B cell (primary cell): ENCODE measurements at regions not wholly inside any gene's neighbourhood (a gene's known extent, or its start where the extent isn't known, plus 50 kb on each side); places are given as distances from the start of the nearest gene placed in this dataset.
"Not testable (repeated sequence)": the region's sequence is repeated elsewhere in the genome, so short reads cannot be mapped to it uniquely, and the experiment has no call there.

Experiments
- ATAC-seq: fragments of 200-7000 bp; cut with Tn5 transposase; one replicate; pipeline ENCODE4 v1.10.0; 2021; ENCODE audit warnings: low read depth, mild to moderate bottlenecking, moderate number of reproducible peaks, moderate library complexity
- CTCF ChIA-PET: fragments of 350-600 bp; sonication (Branson Sonifier 250); formaldehyde crosslinking; loops from one replicate; lab custom pipeline; 2021; ENCODE audit warnings: antibody characterized with exemption, inconsistent platforms; lab: Charles Lee
- POLR2A ChIA-PET: fragments of 350-600 bp; sonication (Branson Sonifier 250); formaldehyde crosslinking; loops from one replicate; lab custom pipeline; 2021; ENCODE audit warnings: antibody characterized with exemption; lab: Charles Lee
- DNase-seq: peaks from one replicate; pipeline ENCODE4 v3.0.0; 2013
- H2AFZ ChIP-seq: 2 replicates; pipeline ENCODE4 v1.6.1; 2012; ENCODE audit warnings: mild to moderate bottlenecking, low read depth, low read length; ENCODE audit not compliant: insufficient read depth, poor library complexity, severe bottlenecking
- H3K27ac ChIP-seq, 2 donors: 1 replicate in 1 of 2; 2 replicates in 1 of 2; pipeline ENCODE4 v1.5.1; 2012 to 2013; ENCODE audit warnings: low read length in 2 of 2, mild to moderate bottlenecking in 2 of 2, moderate library complexity in 1 of 2
- H3K27me3 ChIP-seq, 4 experiments: fragments of 200-600 bp in 1 of 4; sonication (generic) in 1 of 4; replicated peaks in 1 of 4; 1 replicate in 2 of 4; 2 replicates in 2 of 4; pipeline versions ENCODE4 v1.6.1 to v1.7.0; 2013 to 2016; ENCODE audit warnings: low read length in 3 of 4, mild to moderate bottlenecking in 2 of 4, mixed read lengths in 1 of 4, moderate library complexity in 1 of 4; ENCODE audit not compliant: insufficient read depth in 4 of 4, control insufficient read depth in 3 of 4; ENCODE audit errors: control extremely low read depth in 1 of 4
- H3K36me3 ChIP-seq, 2 experiments: replicated peaks in 1 of 2; 1 replicate in 1 of 2; 2 replicates in 1 of 2; pipeline versions ENCODE4 v1.6.1 to v1.7.1; 2013; ENCODE audit warnings: low read length in 1 of 2; ENCODE audit not compliant: insufficient read depth in 2 of 2, control insufficient read depth in 1 of 2; ENCODE audit errors: control extremely low read depth in 1 of 2, extremely low read depth in 1 of 2
- H3K4me1 ChIP-seq, 2 donors: fragments of 200-600 bp in 1 of 2; sonication (generic) in 1 of 2; 1 replicate in 1 of 2; 2 replicates in 1 of 2; pipeline versions ENCODE4 v1.5.1 to v1.6.1; 2013 to 2017; ENCODE audit warnings: low read length in 2 of 2; ENCODE audit not compliant: control insufficient read depth in 2 of 2, insufficient read depth in 2 of 2
- H3K4me2 ChIP-seq: replicated peaks from 2 replicates; pipeline ENCODE3; 2012; ENCODE audit warnings: mild to moderate bottlenecking, low read depth, low read length; ENCODE audit not compliant: poor library complexity, severe bottlenecking
- H3K4me3 ChIP-seq, 5 experiments: fragments of 200-600 bp in 1 of 5; sonication (generic) in 1 of 5; 1 replicate in 3 of 5; 2 replicates in 2 of 5; pipeline versions ENCODE4 v1.5.1 to v1.7.0; 2011 to 2016; ENCODE audit warnings: low read length in 4 of 5, mild to moderate bottlenecking in 4 of 5, low read depth in 2 of 5, control low read depth in 1 of 5, moderate library complexity in 1 of 5; ENCODE audit not compliant: insufficient read depth in 1 of 5; ENCODE audit errors: control extremely low read depth in 1 of 5, extremely low read depth in 1 of 5
- H3K79me2 ChIP-seq: fragments of 200-600 bp; sonication (generic); one replicate; pipeline ENCODE4 v1.6.0; 2016; ENCODE audit warnings: low read length; ENCODE audit not compliant: control insufficient read depth, insufficient read depth
- H3K9ac ChIP-seq: fragments of 200-600 bp; sonication (generic); 2 replicates; pipeline ENCODE4 v1.6.1; 2017; ENCODE audit warnings: mild to moderate bottlenecking, low read length, moderate library complexity
- H3K9me3 ChIP-seq, 3 donors: one replicate each; pipeline versions ENCODE4 v1.6.1 to v1.7.1; 2013; ENCODE audit warnings: low read length in 2 of 3; ENCODE audit not compliant: control insufficient read depth in 2 of 3, insufficient read depth in 1 of 3; ENCODE audit errors: control extremely low read depth in 1 of 3
- H4K20me1 ChIP-seq: 2 replicates; pipeline ENCODE4 v1.6.0; 2012; ENCODE audit warnings: mild to moderate bottlenecking, low read length; ENCODE audit not compliant: insufficient read depth, control insufficient read depth, poor library complexity, severe bottlenecking
- H3K27ac Mint-ChIP-seq: one replicate; pipeline ENCODE4 v1.8.0; 2021; ENCODE audit warnings: mixed read lengths
- H3K27me3 Mint-ChIP-seq: one replicate; pipeline ENCODE4 v1.8.0; 2021; ENCODE audit warnings: mixed read lengths
- H3K4me1 Mint-ChIP-seq: one replicate; pipeline ENCODE4 v1.8.0; 2021; ENCODE audit warnings: mixed read lengths
- H3K4me3 Mint-ChIP-seq: one replicate; pipeline ENCODE4 v1.8.0; 2021; ENCODE audit warnings: mixed read lengths
- H3K9me3 Mint-ChIP-seq: one replicate; pipeline ENCODE4 v1.8.0; 2022; ENCODE audit warnings: mixed read lengths; ENCODE audit not compliant: insufficient read depth
- WGBS: methylation state at CpG from one replicate; pipeline ENCODE4 v1.1.5; 2013; ENCODE audit warnings: missing lambda C conversion rate; ENCODE audit not compliant: insufficient coverage; 5-methylcytosine and 5-hydroxymethylcytosine counted together
- intact Hi-C: fragments of 100-400 bp; cut with micrococcal nuclease; formaldehyde crosslinking; loops from one replicate; pipeline ENCODE4 v1.10.0; 2022

DNA sequence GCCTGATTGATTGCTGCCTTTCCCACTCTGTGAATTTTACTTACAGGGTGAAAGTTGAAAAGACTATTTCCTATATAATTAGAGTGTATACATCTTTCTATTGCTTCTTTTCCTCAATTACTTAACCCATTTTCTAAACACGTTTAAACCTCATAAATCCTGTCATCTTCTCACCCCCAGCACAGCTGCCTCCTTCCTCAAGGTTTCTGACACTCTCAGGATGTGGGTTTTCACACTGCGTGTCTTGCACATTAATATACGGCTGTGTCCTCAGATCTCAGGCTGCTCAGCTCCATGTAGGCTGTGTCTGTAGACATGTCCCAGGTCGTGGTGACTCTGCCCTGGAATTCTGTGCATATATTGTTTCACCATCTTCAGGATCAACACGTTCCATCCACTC is 97.6 kb upstream of the GOLGA6L6 start:
- H2AFZ ChIP-seq, H3K9ac ChIP-seq, POLR2A ChIA-PET, H3K27ac ChIP-seq, H3K4me2 ChIP-seq, H3K9me3 Mint-ChIP-seq, H3K9me3 ChIP-seq, DNase-seq, H3K4me1 Mint-ChIP-seq, H3K79me2 ChIP-seq, H4K20me1 ChIP-seq, H3K27ac Mint-ChIP-seq, H3K36me3 ChIP-seq, CTCF ChIA-PET, H3K4me1 ChIP-seq, H3K4me3 Mint-ChIP-seq, H3K27me3 ChIP-seq, H3K4me3 ChIP-seq, intact Hi-C loops, ATAC-seq: not testable (repeated sequence)
- no CpG with 5 or more reads among the region's 5 CpGs for WGBS
- peaks cover 20% of the 10 kb centered on the region for H3K27me3 Mint-ChIP-seq

DNA sequence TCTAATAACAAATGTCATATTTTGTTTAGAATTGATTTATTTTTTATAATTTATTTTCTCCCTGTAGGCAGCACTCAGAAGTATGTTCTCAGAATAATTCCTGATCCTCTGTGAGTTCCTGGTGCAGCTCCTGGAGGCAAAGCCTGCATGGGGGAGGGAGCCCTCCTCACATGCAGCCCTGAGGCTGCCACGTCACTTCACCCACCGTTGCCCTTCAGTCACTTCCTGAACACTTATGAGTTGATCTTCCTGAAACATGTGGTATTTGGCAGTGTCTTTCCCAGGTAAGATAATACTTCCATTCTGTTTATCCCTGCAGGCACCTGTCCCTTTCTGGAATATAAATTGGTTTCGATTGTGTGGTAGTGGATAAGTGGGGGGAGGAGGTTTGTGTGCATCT is 95.9 kb upstream of the GOLGA6L6 start:
- H3K4me2 ChIP-seq, POLR2A ChIA-PET, H3K27me3 ChIP-seq, intact Hi-C loops, H3K9me3 Mint-ChIP-seq, H3K36me3 ChIP-seq, H3K27me3 Mint-ChIP-seq, H3K9ac ChIP-seq, H3K9me3 ChIP-seq, DNase-seq, H3K79me2 ChIP-seq, H3K4me1 Mint-ChIP-seq, H3K4me3 Mint-ChIP-seq, H3K4me3 ChIP-seq, H2AFZ ChIP-seq, H4K20me1 ChIP-seq, H3K27ac Mint-ChIP-seq, H3K27ac ChIP-seq, ATAC-seq, CTCF ChIA-PET, H3K4me1 ChIP-seq: not testable (repeated sequence)
- no CpG with 5 or more reads among the region's 3 CpGs for WGBS

DNA sequence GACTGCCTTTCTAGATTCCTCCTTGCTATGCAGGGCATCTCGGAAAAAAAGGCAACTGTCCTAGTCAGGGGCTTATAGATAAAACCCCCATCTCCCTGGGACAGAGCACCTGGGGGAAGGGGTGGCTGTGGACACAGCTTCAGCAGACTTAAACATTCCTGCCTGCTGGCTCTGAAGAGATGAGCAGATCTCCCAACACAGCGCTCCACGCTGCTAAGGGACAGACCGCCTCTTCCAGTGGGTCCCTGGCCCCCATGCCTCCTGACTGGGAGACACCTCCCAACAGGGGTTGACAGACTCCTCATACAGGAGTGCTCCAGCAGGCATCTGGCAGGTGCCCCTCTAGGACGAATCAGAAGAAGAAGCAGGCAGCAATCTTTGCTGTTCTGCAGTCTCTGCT is 87.9 kb upstream of the GOLGA6L6 start:
- H3K9me3 ChIP-seq, H3K9me3 Mint-ChIP-seq, intact Hi-C loops, H4K20me1 ChIP-seq, H3K4me2 ChIP-seq, POLR2A ChIA-PET, H3K27ac ChIP-seq, H3K36me3 ChIP-seq, H3K9ac ChIP-seq, ATAC-seq, H3K79me2 ChIP-seq, H3K4me3 Mint-ChIP-seq, CTCF ChIA-PET, H3K4me1 Mint-ChIP-seq, H3K4me1 ChIP-seq, H3K27me3 ChIP-seq, H2AFZ ChIP-seq, H3K27me3 Mint-ChIP-seq, H3K27ac Mint-ChIP-seq, DNase-seq, H3K4me3 ChIP-seq: not testable (repeated sequence)
- 96% methylated on average over 3 of the region's 5 CpGs for WGBS

DNA sequence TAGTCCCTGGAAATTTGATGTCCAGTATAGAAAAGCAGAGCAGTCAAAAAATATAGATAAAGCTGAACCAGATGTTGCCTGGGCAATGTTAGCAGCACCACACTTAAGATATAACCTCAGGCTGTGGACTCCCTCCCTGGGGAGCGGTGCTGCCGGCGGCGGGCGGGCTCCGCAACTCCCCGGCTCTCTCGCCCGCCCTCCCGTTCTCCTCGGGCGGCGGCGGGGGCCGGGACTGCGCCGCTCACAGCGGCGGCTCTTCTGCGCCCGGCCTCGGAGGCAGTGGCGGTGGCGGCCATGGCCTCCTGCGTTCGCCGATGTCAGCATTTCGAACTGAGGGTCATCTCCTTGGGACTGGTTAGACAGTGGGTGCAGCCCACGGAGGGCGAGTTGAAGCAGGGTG is 86.9 kb upstream of the GOLGA6L6 start:
- H3K79me2 ChIP-seq, H3K9ac ChIP-seq, H3K4me3 ChIP-seq, DNase-seq, H3K9me3 Mint-ChIP-seq, intact Hi-C loops, H3K27ac ChIP-seq, H3K36me3 ChIP-seq, H3K27me3 ChIP-seq, CTCF ChIA-PET, H3K27ac Mint-ChIP-seq, H3K4me1 Mint-ChIP-seq, ATAC-seq, H3K4me2 ChIP-seq, H4K20me1 ChIP-seq, H2AFZ ChIP-seq, H3K4me3 Mint-ChIP-seq, H3K4me1 ChIP-seq, H3K9me3 ChIP-seq, H3K27me3 Mint-ChIP-seq, POLR2A ChIA-PET: not testable (repeated sequence)
- no CpG with 5 or more reads among the region's 30 CpGs for WGBS
